ENCODE measurements at regions not wholly inside any gene's neighbourhood (a gene's known extent, or its start where the extent isn't known, plus 50 kb on each side); places are given as distances from the start of the nearest gene placed in this dataset.

DNA sequence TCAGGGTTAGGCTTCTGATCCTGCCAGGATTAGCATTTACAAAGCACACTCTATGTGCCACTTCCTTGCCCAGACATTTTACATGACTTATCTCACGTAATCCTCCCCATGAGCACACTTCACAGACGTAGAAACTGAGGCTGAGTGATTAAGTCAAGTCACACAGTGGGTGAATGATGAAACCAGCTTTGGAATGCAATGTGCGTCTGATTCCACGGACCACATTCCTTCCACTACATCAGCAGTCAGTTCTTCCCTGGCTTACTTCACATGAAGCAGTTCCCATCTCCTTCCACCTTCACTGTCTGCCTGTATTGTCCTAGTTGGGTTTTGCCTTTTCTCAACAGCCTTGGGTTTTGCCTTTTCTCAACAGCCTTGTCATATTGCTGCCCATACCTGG lies 134.3 kb upstream of the PPARGC1A start:
- no peak for TF ChIP-seq ZNF317 (CRISPR knock-in tag; IDR thresholded peaks at IDR 0.05; ENCODE audit: borderline replicate concordance, low read depth)
- TF ChIP-seq, protein P1, sequence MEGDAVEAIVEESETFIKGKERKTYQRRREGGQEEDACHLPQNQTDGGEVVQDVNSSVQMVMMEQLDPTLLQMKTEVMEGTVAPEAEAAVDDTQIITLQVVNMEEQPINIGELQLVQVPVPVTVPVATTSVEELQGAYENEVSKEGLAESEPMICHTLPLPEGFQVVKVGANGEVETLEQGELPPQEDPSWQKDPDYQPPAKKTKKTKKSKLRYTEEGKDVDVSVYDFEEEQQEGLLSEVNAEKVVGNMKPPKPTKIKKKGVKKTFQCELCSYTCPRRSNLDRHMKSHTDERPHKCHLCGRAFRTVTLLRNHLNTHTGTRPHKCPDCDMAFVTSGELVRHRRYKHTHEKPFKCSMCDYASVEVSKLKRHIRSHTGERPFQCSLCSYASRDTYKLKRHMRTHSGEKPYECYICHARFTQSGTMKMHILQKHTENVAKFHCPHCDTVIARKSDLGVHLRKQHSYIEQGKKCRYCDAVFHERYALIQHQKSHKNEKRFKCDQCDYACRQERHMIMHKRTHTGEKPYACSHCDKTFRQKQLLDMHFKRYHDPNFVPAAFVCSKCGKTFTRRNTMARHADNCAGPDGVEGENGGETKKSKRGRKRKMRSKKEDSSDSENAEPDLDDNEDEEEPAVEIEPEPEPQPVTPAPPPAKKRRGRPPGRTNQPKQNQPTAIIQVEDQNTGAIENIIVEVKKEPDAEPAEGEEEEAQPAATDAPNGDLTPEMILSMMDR (IDR thresholded peaks at IDR 0.05), result no peak
- no peak for TF ChIP-seq CBFB (CRISPR knock-in tag; IDR thresholded peaks at IDR 0.05; ENCODE audit: low read depth)
